Activated naive CD4-positive, alpha-beta T cell treated with anti-CD3 and anti-CD28 coated beads, Interleukin-2, amount 50 U/mL, for 24 hours (primary cell): ENCODE measurements at regions not wholly inside any gene's neighbourhood (a gene's known extent, or its start where the extent isn't known, plus 50 kb on each side); places are given as distances from the start of the nearest gene placed in this dataset.
"Not testable (repeated sequence)": the region's sequence is repeated elsewhere in the genome, so short reads cannot be mapped to it uniquely, and the experiment has no call there.

Experiments used
- H3K27ac Mint-ChIP-seq: one replicate; pipeline ENCODE4 v1.8.0; 2021; ENCODE audit warnings: mild to moderate bottlenecking, mixed read lengths
- H3K27me3 Mint-ChIP-seq: one replicate; pipeline ENCODE4 v1.8.0; 2021; ENCODE audit warnings: mixed read lengths
- H3K36me3 Mint-ChIP-seq: one replicate; pipeline ENCODE4 v1.8.0; 2021; ENCODE audit warnings: mixed read lengths
- H3K4me1 Mint-ChIP-seq: one replicate; pipeline ENCODE4 v1.8.0; 2021; ENCODE audit warnings: mixed read lengths
- H3K4me3 Mint-ChIP-seq: one replicate; pipeline ENCODE4 v1.8.0; 2021; ENCODE audit warnings: mild to moderate bottlenecking, mixed read lengths
- H3K9me3 Mint-ChIP-seq: one replicate; pipeline ENCODE4 v1.8.0; 2021; ENCODE audit warnings: mixed read lengths

DNA sequence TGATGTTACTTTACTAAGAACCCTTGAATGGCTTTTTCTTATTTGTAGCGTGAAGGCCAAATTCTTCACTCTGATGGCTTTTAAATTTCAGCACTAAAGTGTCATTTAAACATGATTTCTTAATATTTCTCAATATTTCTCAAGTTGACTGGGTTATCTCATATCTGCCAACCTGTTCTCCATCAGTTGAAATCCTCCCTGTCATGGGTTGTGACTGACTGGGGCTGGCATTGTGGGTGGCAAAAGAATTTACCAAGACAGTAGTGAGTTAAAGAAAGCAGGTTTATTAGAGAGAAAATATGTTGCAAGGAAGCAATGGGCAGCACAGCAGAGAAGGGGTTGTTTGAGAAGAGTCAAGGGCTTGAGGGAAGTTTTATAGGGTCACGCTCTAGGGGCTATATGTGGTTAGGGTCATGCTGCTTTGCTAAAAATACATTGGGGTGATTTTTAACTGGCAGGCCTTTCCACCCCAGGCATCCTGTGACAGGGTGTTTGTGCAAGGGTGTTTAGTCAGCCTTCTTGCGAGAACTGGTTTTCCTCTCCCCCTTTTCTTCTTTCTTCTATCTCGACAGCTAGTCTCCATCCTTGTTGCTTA lies 232.8 kb upstream of the SEL1L start:
- no peaks in the 10 kb centered on the region for H3K9me3 Mint-ChIP-seq
- no peak overlapping the region for H3K4me3 Mint-ChIP-seq
- no peaks in the 10 kb centered on the region for H3K36me3 Mint-ChIP-seq
- no peaks in the 10 kb centered on the region for H3K27me3 Mint-ChIP-seq
- no peaks in the 10 kb centered on the region for H3K4me1 Mint-ChIP-seq
- no peak overlapping the region for H3K27ac Mint-ChIP-seq

DNA sequence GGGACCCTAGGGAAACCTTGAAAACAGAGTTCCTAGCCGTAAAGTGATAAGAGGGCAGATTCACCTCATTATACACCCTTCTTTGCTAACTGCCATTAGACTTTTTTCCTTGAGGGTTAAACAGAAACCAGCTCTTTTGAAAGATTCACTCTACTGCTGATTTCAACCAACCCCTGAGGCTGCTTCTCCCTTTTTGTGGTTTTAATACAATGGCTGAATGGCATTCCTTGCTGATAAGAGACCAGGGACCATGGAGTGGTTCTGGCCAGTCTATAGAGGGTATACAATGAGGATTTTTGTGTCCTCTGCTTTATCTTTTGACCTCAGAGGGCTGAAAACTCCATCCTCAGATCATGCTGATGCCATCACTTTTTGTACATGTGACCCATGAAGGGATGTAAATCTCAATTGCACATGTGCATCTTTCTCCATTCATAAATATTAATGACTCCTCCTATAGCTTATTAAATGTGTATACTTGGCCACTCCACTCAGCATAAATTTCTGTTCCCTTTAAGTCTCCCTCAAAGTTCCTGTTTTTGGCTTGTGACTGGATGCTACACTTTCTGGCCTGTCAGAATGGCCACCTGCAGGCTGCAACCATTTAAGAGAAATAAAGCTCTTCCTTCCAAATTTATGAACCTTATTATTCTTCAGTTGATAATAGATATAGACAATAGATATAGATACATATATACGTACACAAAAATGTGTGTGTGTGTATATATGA lies 233.8 kb upstream of the SEL1L start:
- H3K27me3 Mint-ChIP-seq: no peaks in the 10 kb centered on the region
- H3K4me1 Mint-ChIP-seq: no peaks in the 10 kb centered on the region
- no peaks in the 10 kb centered on the region for H3K9me3 Mint-ChIP-seq
- no peak overlapping the region for H3K4me3 Mint-ChIP-seq
- no peak overlapping the region for H3K27ac Mint-ChIP-seq
- H3K36me3 Mint-ChIP-seq: no peaks in the 10 kb centered on the region

DNA sequence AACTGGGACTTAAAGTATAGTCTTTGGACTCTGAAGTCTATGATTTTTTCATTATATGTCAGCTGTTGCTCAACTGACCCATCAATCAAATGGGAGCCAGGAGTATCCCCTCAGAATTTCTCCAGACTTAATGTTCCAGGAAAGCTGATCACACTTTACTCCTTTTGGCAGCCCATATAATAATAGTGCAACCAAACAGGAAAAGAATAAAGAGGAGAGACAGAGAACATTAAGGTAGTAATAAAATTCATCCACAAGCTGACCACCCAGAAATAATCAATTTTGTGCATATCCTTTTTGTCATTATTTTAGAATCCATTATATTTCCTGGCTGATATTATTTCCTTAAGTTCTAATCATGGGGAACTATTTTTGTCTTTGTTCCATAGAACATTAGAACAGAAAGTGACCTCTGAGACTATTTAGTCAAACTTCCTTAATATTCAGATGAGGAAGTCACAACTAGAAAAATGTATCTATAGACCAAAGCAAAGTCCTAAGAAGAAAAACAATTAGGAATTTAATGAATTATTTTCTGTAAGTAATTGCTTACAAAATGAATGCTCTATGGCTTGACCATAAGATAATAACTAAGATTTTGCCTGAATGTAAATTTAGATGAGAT lies 238.1 kb upstream of the SEL1L start:
- Mint-ChIP-seq H3K9me3 (no peaks in the 10 kb centered on the region), H3K27ac (no peak overlapping the region), H3K4me1 (no peaks in the 10 kb centered on the region), H3K4me3 (no peak overlapping the region), H3K27me3 (no peaks in the 10 kb centered on the region), H3K36me3 (no peaks in the 10 kb centered on the region)

DNA sequence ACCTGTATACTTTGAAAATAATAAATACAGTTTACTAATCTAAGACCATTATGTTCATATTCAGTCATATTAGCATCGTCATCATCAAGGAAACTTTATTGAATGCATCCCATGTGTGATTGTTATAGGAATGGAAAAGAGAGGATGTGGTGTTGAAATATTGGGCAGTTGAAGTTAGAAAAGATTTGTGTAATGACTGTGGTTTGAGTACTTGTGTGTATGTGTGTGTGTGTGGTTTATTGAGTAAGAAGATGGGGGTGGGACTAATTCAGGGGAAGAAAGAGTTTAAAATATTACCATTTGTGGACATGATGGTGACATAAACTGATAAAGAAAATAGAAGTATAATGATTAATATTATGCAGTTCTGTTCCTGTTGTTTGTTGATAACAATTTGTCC lies 238.7 kb upstream of the SEL1L start:
- H3K36me3 Mint-ChIP-seq: no peaks in the 10 kb centered on the region
- H3K9me3 Mint-ChIP-seq: no peaks in the 10 kb centered on the region
- no peaks in the 10 kb centered on the region for H3K27me3 Mint-ChIP-seq
- no peaks in the 10 kb centered on the region for H3K4me1 Mint-ChIP-seq
- H3K4me3 Mint-ChIP-seq: no peak overlapping the region
- H3K27ac Mint-ChIP-seq: no peak overlapping the region

DNA sequence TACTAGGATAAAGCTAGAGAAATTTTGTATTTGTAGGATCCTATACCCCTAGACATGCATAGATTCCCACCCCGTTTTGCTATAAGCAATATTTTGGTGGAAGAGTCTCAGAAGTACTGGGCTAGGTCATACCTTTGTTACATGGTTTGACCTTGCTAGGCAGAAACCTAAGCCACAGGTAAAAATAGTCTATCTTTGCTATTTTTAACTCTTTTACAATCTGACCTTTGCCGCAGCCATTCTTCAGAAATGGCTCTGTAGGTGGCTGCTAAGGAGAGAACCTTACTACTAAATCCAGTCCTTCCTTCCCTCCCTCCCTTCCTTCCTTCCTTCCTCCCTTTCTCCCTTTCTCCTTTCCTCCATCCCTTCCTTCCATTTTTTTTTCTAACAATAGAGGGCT lies 242.9 kb upstream of the SEL1L start:
- no peaks in the 10 kb centered on the region for H3K9me3 Mint-ChIP-seq
- no peak overlapping the region for H3K4me3 Mint-ChIP-seq
- no peak overlapping the region for H3K27ac Mint-ChIP-seq
- H3K4me1 Mint-ChIP-seq: no peaks in the 10 kb centered on the region
- no peaks in the 10 kb centered on the region for H3K27me3 Mint-ChIP-seq
- H3K36me3 Mint-ChIP-seq: no peaks in the 10 kb centered on the region

DNA sequence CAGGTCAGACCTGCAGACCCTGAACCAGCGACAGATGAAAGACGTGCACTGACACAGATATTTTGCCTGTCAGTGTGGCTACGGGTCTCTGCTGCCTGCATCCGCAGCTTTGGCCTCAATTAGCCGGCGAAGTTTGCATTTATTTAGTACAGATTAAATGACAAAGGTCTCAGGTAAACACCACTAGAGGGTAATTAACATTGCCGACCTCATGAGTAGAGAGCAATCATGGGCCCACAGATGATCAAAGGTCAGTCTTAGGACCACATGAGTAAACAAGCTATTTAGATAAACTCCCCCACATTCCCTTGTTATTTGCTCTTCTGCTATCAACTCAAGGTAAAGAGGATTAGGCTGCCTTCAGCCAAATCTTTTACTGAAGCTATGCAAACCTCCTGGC lies 248.1 kb upstream of the SEL1L start:
- H3K4me3 Mint-ChIP-seq, H3K9me3 Mint-ChIP-seq, H3K27me3 Mint-ChIP-seq, H3K36me3 Mint-ChIP-seq, H3K27ac Mint-ChIP-seq, H3K4me1 Mint-ChIP-seq: not testable (repeated sequence)

DNA sequence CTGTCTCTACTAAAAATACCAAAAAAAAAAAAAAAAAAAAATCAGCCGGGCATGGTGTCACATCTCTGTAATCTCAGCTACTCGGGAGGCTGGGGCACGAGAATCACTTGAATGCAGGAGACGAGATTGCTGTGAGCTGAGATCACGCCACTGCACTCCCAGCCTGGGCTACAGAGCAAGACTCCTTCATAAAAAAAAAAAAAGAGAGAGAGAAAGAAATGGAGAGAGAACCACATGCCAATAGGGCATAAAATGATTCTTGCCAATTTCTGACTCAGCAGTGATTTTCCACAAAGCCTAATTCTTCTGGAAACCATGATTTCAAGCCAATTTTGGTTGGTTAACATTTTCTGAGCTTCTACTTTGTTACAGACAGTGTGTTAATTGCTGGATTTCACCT lies 250.4 kb upstream of the SEL1L start:
- Mint-ChIP-seq H3K36me3 (no peaks in the 10 kb centered on the region), H3K4me3 (no peak overlapping the region), H3K27me3 (no peaks in the 10 kb centered on the region), H3K27ac (no peak overlapping the region), H3K9me3 (peaks cover 5% of the 10 kb centered on the region), H3K4me1 (no peaks in the 10 kb centered on the region)

DNA sequence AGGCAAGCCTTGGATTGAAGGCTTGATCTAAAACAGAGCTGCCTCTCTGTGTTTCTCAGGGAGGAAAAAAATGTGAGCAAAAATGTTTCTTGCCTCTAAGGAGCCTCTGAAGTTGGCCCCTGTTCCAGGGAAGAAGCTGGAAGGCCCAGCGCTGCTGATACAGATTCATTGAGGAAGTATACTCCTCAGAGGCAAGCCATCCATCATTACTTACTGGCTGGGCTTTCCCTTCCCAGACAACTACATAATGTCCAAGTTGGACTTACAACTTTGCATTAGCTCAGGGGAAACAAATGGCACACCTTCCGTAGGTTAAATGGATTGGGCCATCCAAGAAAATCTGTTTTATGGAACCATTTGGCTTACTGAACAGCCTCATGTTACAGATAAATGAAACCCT lies 263.7 kb upstream of the SEL1L start:
- peaks cover 8% of the 10 kb centered on the region for H3K27me3 Mint-ChIP-seq
- no peaks in the 10 kb centered on the region for H3K36me3 Mint-ChIP-seq
- H3K9me3 Mint-ChIP-seq: peaks cover 11% of the 10 kb centered on the region
- H3K27ac Mint-ChIP-seq: no peak overlapping the region
- H3K4me3 Mint-ChIP-seq: no peak overlapping the region
- H3K4me1 Mint-ChIP-seq: no peaks in the 10 kb centered on the region

DNA sequence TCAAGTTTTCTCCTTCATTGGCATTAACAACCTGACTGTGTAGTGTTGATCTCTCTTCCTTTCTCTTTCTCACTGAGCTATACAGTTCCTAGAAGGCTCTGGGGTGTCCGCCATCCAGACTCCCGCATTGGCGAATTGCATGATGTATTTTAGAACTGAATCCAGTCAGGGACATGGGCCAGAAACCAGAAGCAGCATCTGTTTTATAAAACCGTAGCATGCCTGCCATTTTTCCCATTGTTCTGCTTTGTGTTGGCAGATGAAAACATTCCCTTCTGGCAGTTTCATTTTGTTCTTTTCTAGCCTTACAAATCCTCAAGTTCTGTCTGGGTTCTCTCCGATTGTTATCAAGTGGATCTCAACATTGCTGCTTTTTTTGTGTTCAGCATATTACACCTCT lies 268.3 kb upstream of the SEL1L start:
- Mint-ChIP-seq H3K4me1 (no peaks in the 10 kb centered on the region), H3K4me3 (no peak overlapping the region), H3K27me3 (no peaks in the 10 kb centered on the region), H3K36me3 (no peaks in the 10 kb centered on the region), H3K27ac (no peak overlapping the region), H3K9me3 (no peaks in the 10 kb centered on the region)

DNA sequence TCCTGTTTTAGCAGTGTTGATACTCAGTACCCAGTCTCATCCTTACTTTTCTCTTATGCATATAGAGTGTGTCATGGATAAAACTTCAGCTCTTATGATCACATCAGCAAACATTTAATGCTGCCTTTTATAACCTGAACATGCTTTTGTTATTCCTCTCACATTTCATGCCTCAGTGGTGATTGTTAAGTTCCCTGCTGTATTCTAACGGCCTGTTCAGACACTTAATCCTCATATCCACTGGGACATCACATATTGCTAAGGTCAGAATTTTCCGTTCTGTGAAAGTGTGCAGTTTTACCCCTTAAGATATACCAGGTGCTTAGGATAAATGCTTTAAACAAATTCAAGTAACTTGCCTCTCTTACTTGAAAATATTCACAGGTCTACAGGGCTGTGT lies 268.7 kb upstream of the SEL1L start:
- no peaks in the 10 kb centered on the region for H3K9me3 Mint-ChIP-seq
- H3K27ac Mint-ChIP-seq: no peak overlapping the region
- H3K27me3 Mint-ChIP-seq: no peaks in the 10 kb centered on the region
- no peak overlapping the region for H3K4me3 Mint-ChIP-seq
- H3K36me3 Mint-ChIP-seq: no peaks in the 10 kb centered on the region
- H3K4me1 Mint-ChIP-seq: no peaks in the 10 kb centered on the region

DNA sequence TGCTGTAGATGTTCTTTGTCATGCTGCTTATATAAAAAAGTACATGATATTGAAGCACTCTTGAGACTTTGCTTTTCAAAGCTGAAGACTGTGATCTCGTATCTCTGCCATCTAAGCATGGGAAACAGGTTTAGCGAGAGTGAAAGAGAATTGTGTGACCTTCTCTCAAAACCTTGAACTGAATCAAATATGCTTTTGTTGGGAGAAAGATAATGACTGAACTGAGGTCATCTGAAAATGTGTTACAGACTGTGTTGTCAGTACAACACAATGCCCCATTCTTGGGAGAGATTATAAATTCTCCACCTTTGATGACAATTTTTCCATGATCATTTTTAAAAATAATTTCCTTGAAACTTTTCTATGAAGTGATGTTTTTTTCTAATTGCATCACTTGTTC lies 272.1 kb upstream of the SEL1L start:
- Mint-ChIP-seq H3K9me3 (peaks cover 6% of the 10 kb centered on the region), H3K27me3 (no peaks in the 10 kb centered on the region), H3K27ac (no peak overlapping the region), H3K4me3 (no peak overlapping the region), H3K36me3 (no peaks in the 10 kb centered on the region), H3K4me1 (no peaks in the 10 kb centered on the region)

DNA sequence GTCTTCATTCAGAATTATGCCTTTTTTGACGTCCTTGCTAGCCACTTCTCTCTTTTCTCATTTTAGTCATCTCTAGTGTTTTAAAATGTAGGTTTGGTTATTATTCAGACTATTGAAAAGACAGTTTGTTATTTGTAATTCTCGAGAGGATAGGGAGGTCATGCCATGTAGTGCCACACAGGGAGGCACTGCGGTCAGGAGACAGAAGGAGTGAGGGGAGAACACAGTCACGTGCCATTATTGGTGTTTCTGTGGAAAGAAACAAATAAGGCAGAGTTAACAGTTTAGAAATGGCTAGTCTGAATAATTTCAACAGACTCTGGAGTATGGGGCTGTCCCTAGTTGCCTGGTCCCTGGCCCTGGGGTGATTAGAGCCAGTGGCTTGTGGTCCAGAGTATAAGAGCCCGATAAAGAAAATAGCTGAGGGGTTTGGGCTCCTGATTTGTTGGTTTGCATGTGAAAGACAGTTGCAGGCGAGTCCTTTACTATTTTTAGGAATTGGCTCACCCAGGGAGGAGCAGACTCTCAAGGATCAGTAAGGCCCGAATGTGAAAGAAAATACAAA lies 278.1 kb upstream of the SEL1L start:
- Mint-ChIP-seq H3K4me1 (no peaks in the 10 kb centered on the region), H3K9me3 (peaks cover 6% of the 10 kb centered on the region), H3K4me3 (no peak overlapping the region), H3K27ac (no peak overlapping the region), H3K27me3 (peaks cover 2% of the 10 kb centered on the region), H3K36me3 (no peaks in the 10 kb centered on the region)

DNA sequence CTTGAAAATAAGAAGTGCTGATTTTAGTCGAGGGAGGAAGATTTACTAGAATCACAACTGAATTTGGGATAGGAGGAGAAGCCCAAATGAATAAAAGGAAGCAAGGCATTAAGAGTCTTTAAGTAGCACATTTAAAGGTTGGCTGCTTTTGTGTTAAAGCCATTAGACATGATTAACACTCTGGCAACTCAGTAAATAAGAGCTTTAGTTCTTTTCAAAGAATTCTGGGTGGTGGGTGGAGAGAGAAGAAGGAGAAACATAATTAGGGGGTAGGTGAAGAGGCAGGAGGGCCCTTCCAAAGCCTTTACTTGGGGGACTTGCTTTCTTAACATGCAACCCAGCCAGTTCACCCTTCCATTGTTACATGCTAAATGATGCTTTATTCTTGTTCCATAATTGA lies 284.6 kb upstream of the SEL1L start:
- H3K4me1 Mint-ChIP-seq: no peaks in the 10 kb centered on the region
- no peaks in the 10 kb centered on the region for H3K27me3 Mint-ChIP-seq
- no peaks in the 10 kb centered on the region for H3K36me3 Mint-ChIP-seq
- H3K4me3 Mint-ChIP-seq: no peak overlapping the region
- H3K27ac Mint-ChIP-seq: no peak overlapping the region
- no peaks in the 10 kb centered on the region for H3K9me3 Mint-ChIP-seq

DNA sequence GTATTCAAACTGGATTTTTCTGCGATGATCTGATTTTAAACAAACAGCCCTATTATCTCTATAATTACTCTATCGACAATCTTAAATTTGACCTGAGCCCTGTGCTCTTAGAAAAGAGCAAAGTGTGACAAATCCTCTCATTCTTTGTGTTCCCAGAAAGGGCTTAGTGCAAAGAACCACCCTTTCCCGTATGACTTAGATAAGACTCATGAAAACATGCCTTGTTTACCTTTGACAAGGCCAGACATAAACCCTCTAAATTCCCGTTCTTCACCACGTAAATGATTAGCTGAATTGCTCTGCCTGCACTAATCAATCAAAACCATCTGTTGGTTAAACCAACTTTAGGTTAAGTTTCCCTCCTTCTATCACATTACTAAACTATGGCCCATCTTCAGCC lies 285.7 kb upstream of the SEL1L start:
- Mint-ChIP-seq H3K4me3 (no peak overlapping the region), H3K4me1 (no peaks in the 10 kb centered on the region), H3K27me3 (no peaks in the 10 kb centered on the region), H3K9me3 (no peaks in the 10 kb centered on the region), H3K36me3 (no peaks in the 10 kb centered on the region), H3K27ac (no peak overlapping the region)

DNA sequence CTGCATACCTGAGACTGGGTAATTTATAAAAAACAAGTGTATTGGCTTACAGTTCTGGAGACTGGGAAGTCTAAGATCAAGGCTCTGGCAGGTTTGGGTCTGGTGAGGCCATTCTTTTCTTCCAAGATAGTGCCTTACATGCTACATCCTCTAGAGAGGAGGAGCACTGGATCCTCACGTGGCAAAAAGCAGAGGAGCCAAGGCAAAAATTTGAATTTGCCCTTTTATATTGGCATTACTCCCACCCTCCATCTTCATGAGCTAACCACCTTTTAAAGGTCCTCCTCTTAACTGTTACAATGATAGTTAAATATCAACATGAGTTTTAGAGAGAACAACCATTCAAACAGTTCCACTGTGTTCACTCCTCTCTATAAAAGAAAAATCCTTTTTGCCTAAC lies 286.3 kb upstream of the SEL1L start:
- H3K27ac Mint-ChIP-seq: no peak overlapping the region
- no peak overlapping the region for H3K4me3 Mint-ChIP-seq
- no peaks in the 10 kb centered on the region for H3K9me3 Mint-ChIP-seq
- H3K36me3 Mint-ChIP-seq: no peaks in the 10 kb centered on the region
- no peaks in the 10 kb centered on the region for H3K27me3 Mint-ChIP-seq
- no peaks in the 10 kb centered on the region for H3K4me1 Mint-ChIP-seq

DNA sequence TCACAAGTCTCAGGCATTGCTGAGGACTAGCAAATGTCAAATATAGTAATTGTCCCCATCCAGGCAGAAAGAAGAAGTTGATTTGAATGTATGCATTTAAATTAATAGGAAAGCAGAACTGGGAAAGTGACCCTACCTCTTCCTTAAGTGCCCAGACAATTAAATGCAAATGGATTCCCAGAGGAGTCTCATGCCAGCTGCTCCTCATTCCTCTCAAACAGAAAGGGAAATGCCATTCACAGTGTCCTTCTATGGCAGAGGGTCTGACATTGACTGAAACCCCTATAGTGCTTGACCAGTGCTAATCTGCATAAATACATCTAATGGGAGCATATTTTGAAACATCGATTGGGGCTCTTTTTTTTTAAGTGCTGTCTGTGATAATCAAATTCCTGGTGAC lies 292.4 kb upstream of the SEL1L start:
- Mint-ChIP-seq H3K4me1 (no peaks in the 10 kb centered on the region), H3K9me3 (no peaks in the 10 kb centered on the region), H3K36me3 (no peaks in the 10 kb centered on the region), H3K27me3 (peaks cover 2% of the 10 kb centered on the region), H3K27ac (no peak overlapping the region), H3K4me3 (no peak overlapping the region)
